ENCODE measurements at regions not wholly inside any gene's neighbourhood (a gene's known extent, or its start where the extent isn't known, plus 50 kb on each side); places are given as distances from the start of the nearest gene placed in this dataset.

- TF ChIP-seq, protein P1, sequence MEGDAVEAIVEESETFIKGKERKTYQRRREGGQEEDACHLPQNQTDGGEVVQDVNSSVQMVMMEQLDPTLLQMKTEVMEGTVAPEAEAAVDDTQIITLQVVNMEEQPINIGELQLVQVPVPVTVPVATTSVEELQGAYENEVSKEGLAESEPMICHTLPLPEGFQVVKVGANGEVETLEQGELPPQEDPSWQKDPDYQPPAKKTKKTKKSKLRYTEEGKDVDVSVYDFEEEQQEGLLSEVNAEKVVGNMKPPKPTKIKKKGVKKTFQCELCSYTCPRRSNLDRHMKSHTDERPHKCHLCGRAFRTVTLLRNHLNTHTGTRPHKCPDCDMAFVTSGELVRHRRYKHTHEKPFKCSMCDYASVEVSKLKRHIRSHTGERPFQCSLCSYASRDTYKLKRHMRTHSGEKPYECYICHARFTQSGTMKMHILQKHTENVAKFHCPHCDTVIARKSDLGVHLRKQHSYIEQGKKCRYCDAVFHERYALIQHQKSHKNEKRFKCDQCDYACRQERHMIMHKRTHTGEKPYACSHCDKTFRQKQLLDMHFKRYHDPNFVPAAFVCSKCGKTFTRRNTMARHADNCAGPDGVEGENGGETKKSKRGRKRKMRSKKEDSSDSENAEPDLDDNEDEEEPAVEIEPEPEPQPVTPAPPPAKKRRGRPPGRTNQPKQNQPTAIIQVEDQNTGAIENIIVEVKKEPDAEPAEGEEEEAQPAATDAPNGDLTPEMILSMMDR (IDR thresholded peaks at IDR 0.05) = no peak
- TF ChIP-seq POLR2A (IDR thresholded peaks at IDR 0.05; ENCODE audit: low read depth) (no peak), POLR2AphosphoS5 (IDR thresholded peaks at IDR 0.05) (no peak)
Measured at GRCh38 chr9:81053298-81054025, 635.9 kb downstream of the TLE1 start.
